ENCODE measurements at regions not wholly inside any gene's neighbourhood (a gene's known extent, or its start where the extent isn't known, plus 50 kb on each side); places are given as distances from the start of the nearest gene placed in this dataset.

DNA sequence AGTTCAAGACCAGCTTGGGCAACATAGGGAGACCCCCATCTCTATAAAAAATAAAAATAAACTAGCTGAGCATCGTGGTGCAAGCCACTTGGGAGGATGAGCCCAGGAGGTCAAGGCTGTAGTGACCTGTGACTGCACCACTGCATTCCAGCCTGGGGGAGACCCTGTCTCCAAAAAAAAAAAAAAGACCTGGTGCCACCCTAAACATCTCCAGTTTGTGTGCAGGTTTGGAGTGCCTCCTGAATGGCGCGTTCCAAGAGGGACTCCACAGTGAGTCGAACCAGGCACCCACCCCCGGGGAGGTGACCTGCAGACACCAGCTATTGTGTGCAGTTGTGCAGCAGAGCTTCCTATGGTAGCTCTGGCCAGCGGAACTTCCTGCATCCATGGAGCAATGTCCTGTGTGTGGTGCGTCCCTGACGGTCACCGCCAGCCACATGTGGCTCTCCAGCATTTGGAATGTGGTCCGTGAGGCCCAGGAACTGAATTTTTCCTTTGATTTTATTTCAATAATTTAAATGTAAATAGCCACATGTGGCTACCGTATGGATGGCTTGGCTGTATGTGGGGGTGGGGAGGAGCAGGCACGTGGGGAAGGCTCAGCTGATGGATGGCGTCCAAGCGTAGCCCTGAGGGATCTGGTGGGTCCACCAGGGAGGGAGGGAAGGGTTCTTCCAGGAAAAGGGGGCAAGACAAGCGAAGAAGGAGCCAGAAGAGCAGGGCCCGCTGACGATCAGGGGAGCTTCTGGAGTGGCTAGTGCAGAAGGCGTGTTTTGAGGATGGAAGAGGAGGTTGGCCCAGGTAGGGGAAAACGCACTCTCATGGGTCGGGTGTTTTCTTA lies 107.1 kb upstream of the GSE1 start:
- Histone ChIP-seq H3K27ac (ENCODE audit: low read depth, low read length) (no peak overlapping the region), H3K4me3 (ENCODE audit: low read depth, low read length) (no peak overlapping the region), H3K9me3 (ENCODE audit: control insufficient read depth, insufficient read depth, low read length) (no peaks in the 10 kb centered on the region), H3K4me1 (ENCODE audit: control insufficient read depth, insufficient read depth, low read length) (peaks cover 37% of the 10 kb centered on the region), H3K27me3 (ENCODE audit: control insufficient read depth, insufficient read depth, low read length) (no peaks in the 10 kb centered on the region), H3K36me3 (ENCODE audit: control insufficient read depth, insufficient read depth, low read length) (peaks cover 3% of the 10 kb centered on the region)
- WGBS (ENCODE audit: insufficient coverage), result 87% methylated on average over 16 of the region's 20 CpGs
- no peak for DNase-seq (ENCODE audit: low read depth in 4 of 6, low spot score in 6 of 6)

DNA sequence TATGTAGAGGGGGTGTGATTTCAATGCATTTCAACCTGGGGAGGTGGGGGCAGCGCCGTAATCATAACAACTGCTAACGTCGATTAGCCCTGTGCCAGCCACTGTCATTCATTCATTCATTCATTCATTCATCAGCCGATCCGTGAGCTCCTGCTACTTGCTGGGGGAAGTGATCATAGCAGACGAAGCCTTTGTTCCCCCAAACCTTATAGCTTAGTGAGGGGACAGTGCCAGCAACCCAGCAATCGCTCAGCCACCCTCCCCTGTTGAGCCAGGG lies 106.5 kb upstream of the GSE1 start:
- no peaks in the 10 kb centered on the region for H3K27me3 ChIP-seq (ENCODE audit: control insufficient read depth, insufficient read depth, low read length)
- 100% methylated on average over 1 of the region's 8 CpGs for WGBS (ENCODE audit: insufficient coverage)
- H3K4me1 ChIP-seq (ENCODE audit: control insufficient read depth, insufficient read depth, low read length), result peaks cover 37% of the 10 kb centered on the region
- H3K27ac ChIP-seq (ENCODE audit: low read depth, low read length), result no peak overlapping the region
- H3K4me3 ChIP-seq (ENCODE audit: low read depth, low read length), result no peak overlapping the region
- H3K36me3 ChIP-seq (ENCODE audit: control insufficient read depth, insufficient read depth, low read length), result peaks cover 3% of the 10 kb centered on the region
- H3K9me3 ChIP-seq (ENCODE audit: control insufficient read depth, insufficient read depth, low read length), result no peaks in the 10 kb centered on the region
- no peak for DNase-seq (ENCODE audit: low read depth in 4 of 6, low spot score in 6 of 6)

DNA sequence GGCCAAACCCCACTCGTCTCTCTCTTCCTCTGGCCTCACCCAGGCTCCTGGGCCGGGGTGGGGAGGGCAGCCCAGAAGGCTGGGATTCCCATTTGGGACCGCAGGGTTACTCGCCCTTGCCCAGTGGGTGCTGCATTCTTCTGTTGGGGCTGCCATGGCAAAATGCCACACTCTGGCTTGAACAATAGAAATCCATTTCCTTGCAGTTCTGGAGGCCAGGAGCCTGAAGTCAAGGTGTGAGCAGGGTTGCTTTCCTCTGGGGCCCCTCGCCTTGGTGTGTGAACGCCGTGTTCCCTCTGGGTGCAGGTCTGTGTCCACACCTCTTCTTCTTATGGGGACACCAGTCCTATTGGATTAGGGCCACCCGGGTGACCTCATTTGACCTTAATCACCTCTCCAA lies 105.8 kb upstream of the GSE1 start:
- Histone ChIP-seq H3K27me3 (ENCODE audit: control insufficient read depth, insufficient read depth, low read length) (no peaks in the 10 kb centered on the region), H3K4me3 (ENCODE audit: low read depth, low read length) (no peak overlapping the region), H3K36me3 (ENCODE audit: control insufficient read depth, insufficient read depth, low read length) (peaks cover under 1% of the 10 kb centered on the region), H3K4me1 (ENCODE audit: control insufficient read depth, insufficient read depth, low read length) (peaks cover 43% of the 10 kb centered on the region), H3K9me3 (ENCODE audit: control insufficient read depth, insufficient read depth, low read length) (no peaks in the 10 kb centered on the region), H3K27ac (ENCODE audit: low read depth, low read length) (no peak overlapping the region)
- WGBS (ENCODE audit: insufficient coverage), result 84% methylated on average over 7 of the region's 8 CpGs
- DNase-seq (ENCODE audit: low read depth in 4 of 6, low spot score in 6 of 6), result no peak

DNA sequence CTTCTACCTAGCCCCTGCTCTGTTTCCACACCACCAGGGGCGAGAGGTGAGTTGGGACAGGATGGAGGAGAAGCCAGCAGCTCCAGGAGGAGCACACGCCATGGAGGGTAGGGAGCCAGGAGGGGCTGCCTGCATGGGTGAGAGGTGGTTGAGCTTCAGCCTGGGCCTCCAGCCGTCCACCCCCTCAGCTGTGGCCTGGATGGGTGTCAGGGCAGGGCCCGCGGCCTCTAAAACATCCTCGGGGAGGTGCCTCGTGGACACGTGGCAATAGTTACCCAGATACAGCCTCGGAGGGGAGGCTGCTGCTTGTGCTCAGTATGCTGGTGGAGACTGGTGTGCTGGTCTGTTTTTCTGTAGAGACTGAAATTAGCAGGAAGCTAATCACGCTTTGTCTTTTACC lies 104.7 kb upstream of the GSE1 start:
- no peaks in the 10 kb centered on the region for H3K36me3 ChIP-seq (ENCODE audit: control insufficient read depth, insufficient read depth, low read length)
- 96% methylated on average over 8 of the region's 10 CpGs for WGBS (ENCODE audit: insufficient coverage)
- H3K4me1 ChIP-seq (ENCODE audit: control insufficient read depth, insufficient read depth, low read length), result peaks cover 45% of the 10 kb centered on the region
- H3K4me3 ChIP-seq (ENCODE audit: low read depth, low read length), result no peak overlapping the region
- H3K27ac ChIP-seq (ENCODE audit: low read depth, low read length), result no peak overlapping the region
- no peaks in the 10 kb centered on the region for H3K27me3 ChIP-seq (ENCODE audit: control insufficient read depth, insufficient read depth, low read length)
- no peak for DNase-seq (ENCODE audit: low read depth in 4 of 6, low spot score in 6 of 6)
- no peaks in the 10 kb centered on the region for H3K9me3 ChIP-seq (ENCODE audit: control insufficient read depth, insufficient read depth, low read length)

DNA sequence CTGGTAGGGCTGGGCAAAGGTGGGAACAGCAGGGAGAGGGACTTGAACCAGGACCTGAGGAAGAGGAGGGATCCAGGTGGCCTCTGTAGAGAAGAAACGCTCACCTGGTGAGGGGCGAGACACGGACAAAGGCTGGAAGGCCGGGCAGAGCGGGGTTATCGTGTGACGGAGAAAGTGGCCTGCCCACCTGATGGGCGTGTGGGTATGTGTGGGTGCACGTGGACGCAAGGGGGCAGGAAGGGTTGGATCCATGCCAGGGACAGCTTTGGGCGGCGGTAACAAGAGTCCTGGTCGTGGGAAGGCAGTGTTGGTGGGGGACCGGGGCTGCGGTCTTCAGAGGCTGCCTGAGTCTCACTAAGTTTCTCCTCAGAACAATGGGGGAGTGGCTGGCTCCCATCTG lies 104.1 kb upstream of the GSE1 start:
- H3K27ac ChIP-seq (ENCODE audit: low read depth, low read length), result no peak overlapping the region
- no peak for DNase-seq (ENCODE audit: low read depth in 4 of 6, low spot score in 6 of 6)
- no peak overlapping the region for H3K4me3 ChIP-seq (ENCODE audit: low read depth, low read length)
- H3K4me1 ChIP-seq (ENCODE audit: control insufficient read depth, insufficient read depth, low read length), result peaks cover 51% of the 10 kb centered on the region
- no peaks in the 10 kb centered on the region for H3K9me3 ChIP-seq (ENCODE audit: control insufficient read depth, insufficient read depth, low read length)
- no peaks in the 10 kb centered on the region for H3K36me3 ChIP-seq (ENCODE audit: control insufficient read depth, insufficient read depth, low read length)
- WGBS (ENCODE audit: insufficient coverage), result 82% methylated on average over 13 of the region's 15 CpGs
- no peaks in the 10 kb centered on the region for H3K27me3 ChIP-seq (ENCODE audit: control insufficient read depth, insufficient read depth, low read length)

DNA sequence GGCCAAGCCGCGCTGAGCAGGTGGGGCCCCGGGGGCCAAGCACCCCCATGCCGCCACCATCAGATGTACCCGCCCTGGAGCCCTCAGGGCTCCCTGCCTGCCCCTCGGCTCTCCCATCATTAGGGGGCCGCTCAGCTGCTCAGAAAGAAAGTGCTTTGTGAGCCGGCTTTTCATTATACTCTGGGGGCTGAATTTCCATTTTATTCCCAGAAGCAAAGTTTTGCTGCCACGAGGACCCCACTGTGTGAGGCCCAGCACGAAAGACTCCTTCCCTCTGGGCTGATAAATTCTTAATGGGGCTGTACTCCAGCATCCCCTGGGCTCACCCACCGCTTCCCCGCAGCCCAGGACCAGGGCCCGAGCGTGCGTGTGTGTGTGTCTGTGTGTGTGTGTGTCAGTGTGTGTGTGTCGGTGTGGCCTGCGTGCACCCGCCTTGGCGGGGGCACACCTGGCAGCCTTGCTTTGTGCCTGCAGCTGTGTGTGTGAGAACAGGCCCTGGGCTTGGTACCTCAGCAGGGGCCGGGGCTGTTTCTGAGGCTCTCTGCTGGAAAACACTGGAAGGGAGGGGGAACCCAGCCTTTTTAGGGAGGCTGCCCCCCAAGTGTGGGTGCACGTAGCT lies 103.0 kb upstream of the GSE1 start:
- Histone ChIP-seq H3K27me3 (ENCODE audit: control insufficient read depth, insufficient read depth, low read length) (no peaks in the 10 kb centered on the region), H3K9me3 (ENCODE audit: control insufficient read depth, insufficient read depth, low read length) (no peaks in the 10 kb centered on the region), H3K4me3 (ENCODE audit: low read depth, low read length) (no peak overlapping the region), H3K27ac (ENCODE audit: low read depth, low read length) (no peak overlapping the region), H3K36me3 (ENCODE audit: control insufficient read depth, insufficient read depth, low read length) (no peaks in the 10 kb centered on the region), H3K4me1 (ENCODE audit: control insufficient read depth, insufficient read depth, low read length) (peaks cover 62% of the 10 kb centered on the region)
- peak in 1 of 6 donors; percentile 73 for DNase-seq (ENCODE audit: low read depth in 4 of 6, low spot score in 6 of 6)
- 44% methylated on average over 15 of the region's 21 CpGs for WGBS (ENCODE audit: insufficient coverage)

DNA sequence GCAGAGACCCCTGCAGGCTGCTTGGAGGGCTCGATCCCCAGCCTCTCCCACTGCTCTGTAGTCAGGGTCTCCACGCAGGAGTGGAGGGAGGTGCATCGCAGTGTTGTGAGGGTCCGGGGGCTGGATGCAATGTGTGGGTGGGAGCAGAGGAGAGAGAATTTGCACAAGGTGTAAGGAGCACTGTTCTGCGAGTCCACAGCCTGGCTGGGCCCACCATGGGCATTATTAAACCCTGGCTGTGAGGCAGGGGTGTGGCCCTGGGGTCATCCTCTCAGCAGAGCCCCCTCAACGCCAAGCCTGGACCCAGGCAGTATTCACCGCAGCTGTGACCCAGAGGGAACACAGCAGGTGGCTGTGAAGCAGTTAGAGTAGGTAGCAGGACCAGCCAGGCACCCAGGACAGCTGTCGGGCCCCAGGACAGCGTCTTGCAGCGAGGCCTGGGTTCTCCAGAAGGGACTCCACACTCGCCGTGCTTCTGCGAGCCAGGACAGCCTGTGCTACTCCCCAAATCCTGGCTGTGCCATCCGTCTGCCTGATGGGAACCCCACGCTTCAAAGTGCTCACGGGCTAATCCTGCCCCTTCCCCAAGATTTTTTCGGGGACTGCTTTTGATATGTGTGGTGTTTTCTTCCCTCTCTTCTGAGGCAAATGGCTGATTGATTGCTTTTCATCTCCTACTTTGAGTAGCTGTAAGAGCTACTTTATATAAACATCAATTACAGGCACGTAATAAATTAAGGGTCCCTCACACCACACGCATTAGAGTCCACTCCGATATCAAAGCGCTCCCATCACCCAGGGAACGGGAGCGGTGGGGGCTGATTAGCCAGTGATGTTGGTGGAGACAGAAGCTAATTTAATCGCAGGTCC lies 100.9 kb upstream of the GSE1 start:
- Histone ChIP-seq H3K36me3 (ENCODE audit: control insufficient read depth, insufficient read depth, low read length) (no peaks in the 10 kb centered on the region), H3K4me1 (ENCODE audit: control insufficient read depth, insufficient read depth, low read length) (peaks cover 70% of the 10 kb centered on the region), H3K9me3 (ENCODE audit: control insufficient read depth, insufficient read depth, low read length) (no peaks in the 10 kb centered on the region), H3K27ac (ENCODE audit: low read depth, low read length) (no peak overlapping the region), H3K4me3 (ENCODE audit: low read depth, low read length) (no peak overlapping the region), H3K27me3 (ENCODE audit: control insufficient read depth, insufficient read depth, low read length) (no peaks in the 10 kb centered on the region)
- WGBS (ENCODE audit: insufficient coverage), result 83% methylated on average over 17 of the region's 24 CpGs
- peak in 1 of 6 donors; percentile 31 for DNase-seq (ENCODE audit: low read depth in 4 of 6, low spot score in 6 of 6)

DNA sequence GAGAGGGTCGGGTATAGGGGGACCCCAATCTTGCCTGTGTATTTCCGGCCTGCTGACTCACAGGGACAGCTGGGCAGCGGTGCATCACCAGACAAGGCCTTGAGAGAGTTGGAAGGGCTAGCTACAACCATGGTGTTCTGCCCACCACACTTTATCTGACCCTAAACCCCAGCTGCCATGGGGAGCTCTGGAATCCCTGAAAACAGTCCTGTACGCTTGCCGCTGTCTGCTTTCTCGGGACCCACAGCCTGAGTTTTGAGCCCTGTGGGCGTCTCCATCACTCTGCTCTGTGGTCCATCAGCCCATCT lies 100.4 kb upstream of the GSE1 start:
- WGBS (ENCODE audit: insufficient coverage), result 78% methylated on average over 7 of the region's 7 CpGs
- Histone ChIP-seq H3K9me3 (ENCODE audit: control insufficient read depth, insufficient read depth, low read length) (no peaks in the 10 kb centered on the region), H3K4me3 (ENCODE audit: low read depth, low read length) (no peak overlapping the region), H3K27ac (ENCODE audit: low read depth, low read length) (no peak overlapping the region), H3K4me1 (ENCODE audit: control insufficient read depth, insufficient read depth, low read length) (peaks cover 71% of the 10 kb centered on the region), H3K27me3 (ENCODE audit: control insufficient read depth, insufficient read depth, low read length) (no peaks in the 10 kb centered on the region), H3K36me3 (ENCODE audit: control insufficient read depth, insufficient read depth, low read length) (no peaks in the 10 kb centered on the region)
- DNase-seq (ENCODE audit: low read depth in 4 of 6, low spot score in 6 of 6), result no peak

DNA sequence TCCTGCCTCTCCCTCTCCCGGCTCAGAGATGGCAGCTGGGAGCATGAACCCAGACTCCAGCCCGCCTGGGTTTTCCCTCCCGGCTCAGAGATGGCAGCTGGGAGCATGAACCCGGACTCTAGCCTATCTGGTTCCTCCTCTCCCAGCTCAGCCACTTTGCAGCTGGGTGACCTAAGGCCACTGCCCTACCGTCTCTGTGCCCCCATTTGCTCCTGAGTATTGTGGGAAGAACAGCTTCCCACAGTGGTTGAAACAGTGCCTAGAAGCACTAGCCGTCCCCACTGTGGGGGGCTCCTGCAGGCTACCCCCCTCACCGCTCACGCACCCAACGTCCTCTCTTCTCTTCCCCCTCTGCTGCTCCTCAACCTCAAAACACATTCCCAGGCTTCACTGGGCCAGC lies 99.9 kb upstream of the GSE1 start:
- H3K27me3 ChIP-seq (ENCODE audit: control insufficient read depth, insufficient read depth, low read length), result no peaks in the 10 kb centered on the region
- 79% methylated on average over 7 of the region's 9 CpGs for WGBS (ENCODE audit: insufficient coverage)
- no peaks in the 10 kb centered on the region for H3K36me3 ChIP-seq (ENCODE audit: control insufficient read depth, insufficient read depth, low read length)
- no peak overlapping the region for H3K4me3 ChIP-seq (ENCODE audit: low read depth, low read length)
- DNase-seq (ENCODE audit: low read depth in 4 of 6, low spot score in 6 of 6), result no peak
- H3K9me3 ChIP-seq (ENCODE audit: control insufficient read depth, insufficient read depth, low read length), result no peaks in the 10 kb centered on the region
- no peak overlapping the region for H3K27ac ChIP-seq (ENCODE audit: low read depth, low read length)
- peaks cover 71% of the 10 kb centered on the region for H3K4me1 ChIP-seq (ENCODE audit: control insufficient read depth, insufficient read depth, low read length)

All from spinal cord (tissue), 9 donors.